H9 (cell line): ENCODE measurements at regions not wholly inside any gene's neighbourhood (a gene's known extent, or its start where the extent isn't known, plus 50 kb on each side); places are given as distances from the start of the nearest gene placed in this dataset.

Experiments used
- DNase-seq: peaks from one replicate; pipeline ENCODE4 v3.0.0-alpha.2; 2017
- H2AFZ ChIP-seq: one replicate; pipeline ENCODE4 v1.6.1; 2013; ENCODE audit warnings: mild to moderate bottlenecking, low read length, control low read depth, moderate library complexity
- H2AK5ac ChIP-seq: 2 replicates; pipeline ENCODE4 v1.6.1; 2013; ENCODE audit warnings: low read length, control low read depth, mixed read lengths; ENCODE audit not compliant: insufficient read length
- H2BK120ac ChIP-seq: one replicate; pipeline ENCODE4 v1.6.1; 2013; ENCODE audit warnings: low read depth, mild to moderate bottlenecking, low read length, control low read depth, inconsistent platforms; ENCODE audit not compliant: poor library complexity, severe bottlenecking
- H2BK12ac ChIP-seq: 2 replicates; pipeline ENCODE4 v1.6.1; 2013; ENCODE audit warnings: low read length, control low read depth, mixed read lengths, low read depth; ENCODE audit not compliant: insufficient read length
- H2BK15ac ChIP-seq: 2 replicates; pipeline ENCODE4 v1.6.1; 2013; ENCODE audit warnings: low read depth, low read length, control low read depth
- H2BK20ac ChIP-seq: one replicate; pipeline ENCODE4 v1.6.1; 2013; ENCODE audit warnings: low read depth, mild to moderate bottlenecking, low read length, control low read depth, inconsistent platforms; ENCODE audit not compliant: poor library complexity, severe bottlenecking
- H2BK5ac ChIP-seq: 2 replicates; pipeline ENCODE4 v1.6.1; 2013; ENCODE audit warnings: low read length, control low read depth, mixed read lengths; ENCODE audit not compliant: insufficient read length
- H3K14ac ChIP-seq: 2 replicates; pipeline ENCODE4 v1.6.1; 2013; ENCODE audit warnings: low read length, control low read depth; ENCODE audit not compliant: insufficient read depth
- H3K18ac ChIP-seq: 2 replicates; pipeline ENCODE4 v1.6.1; 2013; ENCODE audit warnings: low read depth, mild to moderate bottlenecking, mixed read lengths, low read length, control low read depth; ENCODE audit not compliant: insufficient read length
- H3K23ac ChIP-seq: 2 replicates; pipeline ENCODE4 v1.6.1; 2013; ENCODE audit warnings: low read length, control low read depth, mixed read lengths, low read depth; ENCODE audit not compliant: insufficient read length
- H3K23me2 ChIP-seq: 2 replicates; pipeline ENCODE4 v1.6.1; 2013; ENCODE audit warnings: low read depth, mild to moderate bottlenecking, mixed read lengths, low read length, control low read depth; ENCODE audit not compliant: insufficient read length, poor library complexity, severe bottlenecking
- H3K27ac ChIP-seq: 2 replicates; pipeline ENCODE4 v1.5.1; 2013; ENCODE audit warnings: low read length, control low read depth, mixed read lengths, low read depth; ENCODE audit not compliant: insufficient read length
- H3K27me3 ChIP-seq: 2 replicates; pipeline ENCODE4 v1.6.1; 2013; ENCODE audit warnings: low read length, control low read depth, inconsistent platforms; ENCODE audit not compliant: insufficient read depth
- H3K4ac ChIP-seq: 2 replicates; pipeline ENCODE4 v1.6.1; 2013; ENCODE audit warnings: low read depth, mild to moderate bottlenecking, control low read depth, inconsistent platforms, low read length, moderate library complexity
- H3K4me1 ChIP-seq: 2 replicates; pipeline ENCODE4 v1.6.1; 2013; ENCODE audit warnings: low read length, control low read depth, inconsistent platforms; ENCODE audit not compliant: insufficient read depth
- H3K4me2 ChIP-seq: 2 replicates; pipeline ENCODE4 v1.6.1; 2013; ENCODE audit warnings: low read length, control low read depth, mixed read lengths; ENCODE audit not compliant: insufficient read length, insufficient read depth
- H3K56ac ChIP-seq: 2 replicates; pipeline ENCODE4 v1.6.1; 2013; ENCODE audit warnings: low read depth, mild to moderate bottlenecking, mixed read lengths, low read length, control low read depth; ENCODE audit not compliant: insufficient read length
- H3K79me1 ChIP-seq: 2 replicates; pipeline ENCODE4 v1.6.1; 2013; ENCODE audit warnings: low read depth, mild to moderate bottlenecking, moderate library complexity, low read length, control low read depth, inconsistent platforms; ENCODE audit not compliant: insufficient read depth, poor library complexity, severe bottlenecking
- H3K79me2 ChIP-seq: 2 replicates; pipeline ENCODE4 v1.6.1; 2013; ENCODE audit warnings: low read length, control low read depth, inconsistent platforms; ENCODE audit not compliant: insufficient read depth
- H3K9ac ChIP-seq: 2 replicates; pipeline ENCODE4 v1.6.1; 2013; ENCODE audit warnings: low read length, control low read depth, mixed read lengths; ENCODE audit not compliant: insufficient read length; ENCODE audit errors: extremely low read depth
- H3K9me3 ChIP-seq: one replicate; pipeline ENCODE4 v1.6.1; 2013; ENCODE audit warnings: low read depth, low read length, inconsistent platforms; ENCODE audit not compliant: control insufficient read depth
- H3T11ph ChIP-seq: one replicate; pipeline ENCODE4 v1.6.1; 2013; ENCODE audit warnings: mild to moderate bottlenecking, low read length, control low read depth, inconsistent platforms
- H4K20me1 ChIP-seq: one replicate; pipeline ENCODE4 v1.6.1; 2013; ENCODE audit not compliant: control insufficient read depth, insufficient read length, insufficient read depth
- H4K5ac ChIP-seq: 2 replicates; pipeline ENCODE4 v1.6.1; 2013; ENCODE audit warnings: low read depth, mild to moderate bottlenecking, mixed read lengths, low read length, control low read depth; ENCODE audit not compliant: insufficient read length
- H4K8ac ChIP-seq: replicated peaks from 2 replicates; pipeline ENCODE4 v1.6.1; 2013; ENCODE audit warnings: low read length, control low read depth, mixed read lengths, low read depth; ENCODE audit not compliant: insufficient read length
- H4K91ac ChIP-seq: 2 replicates; pipeline ENCODE4 v1.6.1; 2013; ENCODE audit warnings: low read depth, mild to moderate bottlenecking, moderate library complexity, mixed read lengths, low read length, control low read depth; ENCODE audit not compliant: insufficient read length
- H3K27ac Mint-ChIP-seq, 3 experiments: 2 replicates in 2 of 3; 3 replicates in 1 of 3; pipeline ENCODE4 v1.8.0; 2020 to 2021; ENCODE audit warnings: mixed read lengths in 3 of 3, mild to moderate bottlenecking in 1 of 3, moderate library complexity in 1 of 3
- H3K27me3 Mint-ChIP-seq: 2 replicates; pipeline ENCODE4 v1.8.0; 2021; ENCODE audit warnings: low read depth, mild to moderate bottlenecking, moderate library complexity, mixed read lengths
- H3K36me3 Mint-ChIP-seq, 3 experiments: 2 replicates in 2 of 3; 3 replicates in 1 of 3; pipeline ENCODE4 v1.8.0; 2020 to 2021; ENCODE audit warnings: low read depth in 3 of 3, mixed read lengths in 3 of 3; ENCODE audit not compliant: insufficient read depth in 1 of 3
- H3K4me1 Mint-ChIP-seq, 2 experiments: 2 replicates each; pipeline ENCODE4 v1.8.0; 2020; ENCODE audit warnings: mixed read lengths in 2 of 2
- H3K4me3 Mint-ChIP-seq, 2 experiments: 2 replicates in 1 of 2; 3 replicates in 1 of 2; pipeline ENCODE4 v1.8.0; 2020 to 2021; ENCODE audit warnings: mild to moderate bottlenecking in 2 of 2, mixed read lengths in 2 of 2, moderate library complexity in 1 of 2
- H3K9me3 Mint-ChIP-seq, 2 experiments: 2 replicates in 1 of 2; 3 replicates in 1 of 2; pipeline ENCODE4 v1.8.0; 2020; ENCODE audit warnings: mild to moderate bottlenecking in 2 of 2, mixed read lengths in 2 of 2, moderate library complexity in 1 of 2
- CTCF ChIP-seq: fragments of 200-600 bp; sonication (generic); conservative IDR thresholded peaks from 3 replicates; pipeline ENCODE4 v1.8.0; 2021; ENCODE audit warnings: antibody characterized with exemption, mild to moderate bottlenecking
- WGBS: extraction: QIAGEN DNeasy Blood & Tissue Kit; methylation state at CpG from one replicate; pipeline ENCODE4 v1.1.7; 2013; ENCODE audit warnings: missing lambda C conversion rate, low lambda C conversion rate, mixed read lengths; ENCODE audit not compliant: insufficient read length; ENCODE audit errors: extremely low coverage; 5-methylcytosine and 5-hydroxymethylcytosine counted together

DNA sequence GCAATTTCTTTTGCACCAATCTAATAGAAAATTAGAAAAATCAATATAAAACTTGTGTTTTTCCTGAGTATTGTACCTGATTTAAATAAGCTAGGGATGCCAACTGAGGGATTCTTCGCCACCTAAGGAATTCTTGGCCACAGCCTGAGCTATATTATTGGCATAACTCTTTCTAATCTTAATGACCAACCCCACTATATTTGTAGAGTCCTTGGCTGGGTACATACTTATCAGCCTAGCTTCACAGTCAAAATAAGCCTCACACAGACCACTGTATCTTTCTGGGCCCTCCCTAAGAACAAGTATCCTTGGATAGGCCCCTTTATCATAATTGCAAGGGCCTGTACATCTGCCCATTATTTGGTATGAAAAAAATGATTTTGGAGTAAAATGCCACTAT is 247.1 kb downstream of the DUSP6 start:
- Histone ChIP-seq H3T11ph (no peak overlapping the region), H4K91ac (no peak overlapping the region), H2BK15ac (no peak overlapping the region), H3K79me1 (no peaks in the 10 kb centered on the region), H2BK12ac (no peak overlapping the region), H3K9ac (no peak overlapping the region), H3K14ac (no peak overlapping the region), H4K20me1 (no peaks in the 10 kb centered on the region), H2BK120ac (no peak overlapping the region), H2AK5ac (no peak overlapping the region), H3K4me2 (no peak overlapping the region), H3K18ac (no peak overlapping the region), H3K23ac (no peak overlapping the region), H3K4me1 (peaks cover 13% of the 10 kb centered on the region; the same call in 1 of the 2 replicates), H3K27me3 (no peaks in the 10 kb centered on the region), H3K23me2 (no peaks in the 10 kb centered on the region), H3K4ac (no peak overlapping the region), H4K8ac (no peak overlapping the region), H2AFZ (no peak overlapping the region), H3K27ac (no peak overlapping the region), H2BK20ac (no peak overlapping the region), H3K79me2 (no peaks in the 10 kb centered on the region), H4K5ac (no peak overlapping the region), H3K56ac (no peak overlapping the region), H3K9me3 (no peaks in the 10 kb centered on the region), H2BK5ac (no peak overlapping the region)
- Mint-ChIP-seq H3K27me3 (no peaks in the 10 kb centered on the region), H3K4me3 (no peak overlapping the region), H3K27ac (no peak overlapping the region), H3K4me1 (peaks cover 34 to 37% of the 10 kb centered on the region in 2 experiments), H3K36me3 (peaks cover 0 to 1% (median 0%) of the 10 kb centered on the region in 3 experiments; a peak in 1 of 7 replicates), H3K9me3 (no peaks in the 10 kb centered on the region)
- no peak for TF ChIP-seq CTCF
- DNase-seq: no peak
- WGBS: no CpG with 5 or more reads among the region's 1 CpG
